KMS-11 (cell line): ENCODE measurements at regions not wholly inside any gene's neighbourhood (a gene's known extent, or its start where the extent isn't known, plus 50 kb on each side); places are given as distances from the start of the nearest gene placed in this dataset.
A peak's percentile ranks its signal among the peaks of the same experiment; 100 is the strongest.

ENCODE experiments used
- H2AFZ ChIP-seq: fragments of 200-600 bp; sonication (generic); 2 replicates; pipeline ENCODE4 v1.6.1; 2016; ENCODE audit warnings: antibody characterized with exemption, mixed run types, low read depth
- H3K27ac ChIP-seq: fragments of 200-600 bp; sonication (generic); 2 replicates; pipeline ENCODE4 v1.6.1; 2016; ENCODE audit warnings: mild to moderate bottlenecking, mixed run types
- H3K27me3 ChIP-seq: fragments of 200-600 bp; sonication (generic); 2 replicates; pipeline ENCODE4 v1.6.1; 2017; ENCODE audit warnings: mild to moderate bottlenecking, low read depth, mixed run types, moderate library complexity; ENCODE audit not compliant: insufficient read depth
- H3K36me3 ChIP-seq: fragments of 200-600 bp; sonication (generic); 2 replicates; pipeline ENCODE4 v1.6.1; 2017; ENCODE audit warnings: mild to moderate bottlenecking, mixed run types; ENCODE audit not compliant: insufficient read depth
- H3K4me1 ChIP-seq: fragments of 200-600 bp; sonication (generic); 2 replicates; pipeline ENCODE4 v1.6.1; 2016; ENCODE audit warnings: mild to moderate bottlenecking, low read depth, mixed run types; ENCODE audit not compliant: poor library complexity, severe bottlenecking
- H3K4me2 ChIP-seq: fragments of 200-600 bp; sonication (generic); 2 replicates; pipeline ENCODE4 v1.7.0; 2016; ENCODE audit warnings: mild to moderate bottlenecking, mixed run types
- H3K4me3 ChIP-seq: fragments of 200-600 bp; sonication (generic); IDR thresholded peaks from 2 replicates; pipeline ENCODE4 v1.6.1; 2017; ENCODE audit warnings: low read depth, low read length, mixed read lengths; ENCODE audit not compliant: insufficient read depth
- H3K79me2 ChIP-seq: fragments of 200-600 bp; sonication (generic); 2 replicates; pipeline ENCODE4 v1.6.1; 2016; ENCODE audit warnings: low read depth, mixed run types; ENCODE audit not compliant: insufficient read depth
- H3K9ac ChIP-seq: fragments of 200-600 bp; sonication (generic); 2 replicates; pipeline ENCODE4 v1.6.1; 2016; ENCODE audit warnings: mild to moderate bottlenecking, mixed run types
- H4K20me1 ChIP-seq: fragments of 200-600 bp; sonication (generic); 2 replicates; pipeline ENCODE4 v1.6.1; 2016; ENCODE audit warnings: mild to moderate bottlenecking, mixed run types; ENCODE audit not compliant: insufficient read depth
- CTCF ChIP-seq: fragments of 200-600 bp; sonication (generic); conservative IDR thresholded peaks from 2 replicates; pipeline ENCODE4 v1.6.1; 2017; ENCODE audit warnings: low read depth, mild to moderate bottlenecking, antibody characterized with exemption, low read length, moderate library complexity, mixed read lengths

GRCh38 chr16:74165566-74166080 is 131.0 kb upstream of the PSMD7 start:
- H3K79me2 ChIP-seq = no peaks in the 10 kb centered on the region
- no peaks in the 10 kb centered on the region for H3K4me1 ChIP-seq
- no peak overlapping the region for H2AFZ ChIP-seq
- no peak overlapping the region for H3K4me3 ChIP-seq
- no peak overlapping the region for H3K4me2 ChIP-seq
- H3K27ac ChIP-seq = no peak overlapping the region
- no peaks in the 10 kb centered on the region for H3K36me3 ChIP-seq
- no peak for TF ChIP-seq CTCF
- H4K20me1 ChIP-seq = no peaks in the 10 kb centered on the region
- no peak overlapping the region for H3K9ac ChIP-seq
- no peaks in the 10 kb centered on the region for H3K27me3 ChIP-seq

- Histone ChIP-seq H3K36me3 (no peaks in the 10 kb centered on the region), H3K4me3 (no peak overlapping the region), H3K27ac (no peak overlapping the region), H3K4me1 (no peaks in the 10 kb centered on the region), H3K27me3 (no peaks in the 10 kb centered on the region), H3K4me2 (no peak overlapping the region), H3K79me2 (no peaks in the 10 kb centered on the region), H2AFZ (no peak overlapping the region), H3K9ac (no peak overlapping the region), H4K20me1 (no peaks in the 10 kb centered on the region)
- no peak for TF ChIP-seq CTCF
These were observed 135.9 kb upstream of the PSMD7 start for GRCh38 chr16:74160759-74161158.

DNA sequence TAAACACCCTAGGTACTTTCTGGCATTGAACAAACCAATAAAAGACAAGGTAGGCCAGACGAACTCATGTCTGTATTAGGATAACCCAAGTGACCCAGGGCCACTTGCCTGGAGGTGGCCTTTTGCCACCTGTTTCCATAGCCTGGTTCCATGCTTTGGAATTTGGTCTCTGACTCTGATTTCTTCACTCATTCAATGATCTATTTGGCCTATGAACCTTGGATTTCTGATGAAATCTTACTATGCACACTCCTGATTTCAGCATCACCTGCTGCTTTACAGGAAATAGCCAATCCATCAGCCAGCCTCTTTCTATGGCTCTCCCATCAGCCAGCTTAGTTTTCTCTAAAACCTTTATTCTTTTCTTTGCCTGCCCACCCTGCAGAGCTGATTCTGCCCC is 142.8 kb upstream of the PSMD7 start:
- Histone ChIP-seq H3K79me2 (no peaks in the 10 kb centered on the region), H3K4me1 (no peaks in the 10 kb centered on the region), H4K20me1 (no peaks in the 10 kb centered on the region), H3K36me3 (no peaks in the 10 kb centered on the region), H3K9ac (no peak overlapping the region), H3K27ac (no peak overlapping the region), H2AFZ (no peak overlapping the region), H3K4me2 (no peak overlapping the region), H3K27me3 (no peaks in the 10 kb centered on the region), H3K4me3 (no peak overlapping the region)
- no peak for TF ChIP-seq CTCF

DNA sequence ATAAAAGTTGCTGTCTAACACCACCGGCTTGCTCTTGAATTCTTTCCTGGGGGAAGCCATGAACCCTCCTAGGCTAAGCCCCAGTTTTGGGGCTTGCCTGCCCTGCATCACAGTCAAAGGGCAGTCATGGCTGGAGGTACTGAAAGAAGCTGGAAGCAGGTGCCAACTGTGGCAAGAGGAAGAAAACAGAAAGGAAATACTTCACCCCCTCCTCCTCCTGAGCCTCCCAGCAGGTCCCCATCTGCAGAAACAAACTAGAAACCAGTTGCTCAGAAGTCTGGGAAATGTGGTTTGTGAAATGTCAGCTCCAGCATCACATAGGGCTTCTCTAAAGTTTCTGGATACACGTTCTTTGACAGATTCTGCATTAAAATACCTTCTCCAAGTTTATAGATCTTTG is 150.0 kb upstream of the PSMD7 start:
- Histone ChIP-seq H2AFZ (peak overlapping the region; percentile 36; the same call in 1 of the 2 replicates), H3K9ac (no peak overlapping the region), H3K4me1 (peaks cover 58% of the 10 kb centered on the region), H3K36me3 (no peaks in the 10 kb centered on the region), H3K4me2 (0 out of 2 replicates have a peak overlapping the region, but pooled peaks have one; percentile 18), H3K27ac (peak overlapping the region; percentile 38; the same call in 1 of the 2 replicates), H4K20me1 (no peaks in the 10 kb centered on the region), H3K79me2 (no peaks in the 10 kb centered on the region), H3K4me3 (no peak overlapping the region), H3K27me3 (no peaks in the 10 kb centered on the region)
- no peak for TF ChIP-seq CTCF
